ENCODE measurements at regions not wholly inside any gene's neighbourhood (a gene's known extent, or its start where the extent isn't known, plus 50 kb on each side); places are given as distances from the start of the nearest gene placed in this dataset.

- Mint-ChIP-seq H3K36me3 (ENCODE audit: low read depth) (no peaks in the 10 kb centered on the region), H3K9me3 (no peaks in the 10 kb centered on the region), H3K27me3 (peaks cover 8% of the 10 kb centered on the region), H3K4me3 (no peak overlapping the region), H3K27ac (no peak overlapping the region), H3K4me1 (ENCODE audit: low read depth) (no peaks in the 10 kb centered on the region)
Measured at GRCh38 chr5:112012104-112012503, 255.1 kb upstream of the NREP start.

- Mint-ChIP-seq H3K36me3 (ENCODE audit: low read depth) (no peaks in the 10 kb centered on the region), H3K27me3 (peaks cover 5% of the 10 kb centered on the region), H3K4me3 (no peak overlapping the region), H3K27ac (no peak overlapping the region), H3K4me1 (ENCODE audit: low read depth) (peaks cover 3% of the 10 kb centered on the region), H3K9me3 (no peaks in the 10 kb centered on the region)
Measured at GRCh38 chr5:112010475-112010874, 253.5 kb upstream of the NREP start.

GRCh38 chr5:112006721-112007120 is 249.7 kb upstream of the NREP start:
- H3K9me3 Mint-ChIP-seq, result no peaks in the 10 kb centered on the region
- peaks cover 10% of the 10 kb centered on the region for H3K27me3 Mint-ChIP-seq
- H3K4me1 Mint-ChIP-seq (ENCODE audit: low read depth), result peaks cover 8% of the 10 kb centered on the region
- no peak overlapping the region for H3K27ac Mint-ChIP-seq
- no peaks in the 10 kb centered on the region for H3K36me3 Mint-ChIP-seq (ENCODE audit: low read depth)
- H3K4me3 Mint-ChIP-seq, result no peak overlapping the region

- Mint-ChIP-seq H3K36me3 (ENCODE audit: low read depth) (no peaks in the 10 kb centered on the region), H3K27me3 (peaks cover 10% of the 10 kb centered on the region), H3K4me3 (no peak overlapping the region), H3K27ac (no peak overlapping the region), H3K4me1 (ENCODE audit: low read depth) (peaks cover 8% of the 10 kb centered on the region), H3K9me3 (no peaks in the 10 kb centered on the region)
Measured at GRCh38 chr5:112005623-112005930, 248.6 kb upstream of the NREP start.

GRCh38 chr5:112004867-112005622 is 248.1 kb upstream of the NREP start:
- Mint-ChIP-seq H3K36me3 (ENCODE audit: low read depth) (no peaks in the 10 kb centered on the region), H3K27me3 (peaks cover 5% of the 10 kb centered on the region), H3K4me1 (ENCODE audit: low read depth) (peaks cover 8% of the 10 kb centered on the region)

GRCh38 chr5:112002376-112002775 is 245.4 kb upstream of the NREP start:
- peaks cover 12% of the 10 kb centered on the region for H3K4me1 Mint-ChIP-seq (ENCODE audit: low read depth)
- no peak overlapping the region for H3K4me3 Mint-ChIP-seq
- H3K27ac Mint-ChIP-seq, result no peak overlapping the region
- no peaks in the 10 kb centered on the region for H3K9me3 Mint-ChIP-seq
- no peaks in the 10 kb centered on the region for H3K36me3 Mint-ChIP-seq (ENCODE audit: low read depth)
- peaks cover 5% of the 10 kb centered on the region for H3K27me3 Mint-ChIP-seq

More at GRCh38 chr5:112004867-112005622, 248.1 kb upstream of the NREP start:
- Mint-ChIP-seq H3K4me3 (no peak overlapping the region), H3K9me3 (no peaks in the 10 kb centered on the region), H3K27ac (no peak overlapping the region)

- Mint-ChIP-seq H3K27ac (no peak overlapping the region), H3K9me3 (no peaks in the 10 kb centered on the region), H3K36me3 (ENCODE audit: low read depth) (no peaks in the 10 kb centered on the region), H3K27me3 (peaks cover 5% of the 10 kb centered on the region), H3K4me1 (ENCODE audit: low read depth) (peaks cover 4% of the 10 kb centered on the region), H3K4me3 (no peak overlapping the region)
Measured at GRCh38 chr5:111999286-111999685, 242.3 kb upstream of the NREP start.

- no peaks in the 10 kb centered on the region for H3K36me3 Mint-ChIP-seq (ENCODE audit: low read depth)
- H3K27me3 Mint-ChIP-seq, result peaks cover 5% of the 10 kb centered on the region
- peaks cover 4% of the 10 kb centered on the region for H3K4me1 Mint-ChIP-seq (ENCODE audit: low read depth)
- H3K4me3 Mint-ChIP-seq, result no peak overlapping the region
- no peak overlapping the region for H3K27ac Mint-ChIP-seq
- H3K9me3 Mint-ChIP-seq, result no peaks in the 10 kb centered on the region
Measured at GRCh38 chr5:111998871-111999270, 241.9 kb upstream of the NREP start.

GRCh38 chr5:111997711-111998110 is 240.7 kb upstream of the NREP start:
- no peak overlapping the region for H3K4me3 Mint-ChIP-seq
- no peaks in the 10 kb centered on the region for H3K9me3 Mint-ChIP-seq
- H3K36me3 Mint-ChIP-seq (ENCODE audit: low read depth), result no peaks in the 10 kb centered on the region
- H3K27me3 Mint-ChIP-seq, result peaks cover 2% of the 10 kb centered on the region
- H3K27ac Mint-ChIP-seq, result peak overlapping the region; percentile 23
- peaks cover 4% of the 10 kb centered on the region for H3K4me1 Mint-ChIP-seq (ENCODE audit: low read depth)

- H3K27me3 Mint-ChIP-seq, result peaks cover 4% of the 10 kb centered on the region
- H3K4me3 Mint-ChIP-seq, result no peak overlapping the region
- H3K36me3 Mint-ChIP-seq (ENCODE audit: low read depth), result no peaks in the 10 kb centered on the region
- H3K4me1 Mint-ChIP-seq (ENCODE audit: low read depth), result peaks cover 4% of the 10 kb centered on the region
- H3K9me3 Mint-ChIP-seq, result no peaks in the 10 kb centered on the region
- no peak overlapping the region for H3K27ac Mint-ChIP-seq
Measured at GRCh38 chr5:111997308-111997707, 240.3 kb upstream of the NREP start.

- Mint-ChIP-seq H3K4me1 (ENCODE audit: low read depth) (peaks cover 4% of the 10 kb centered on the region), H3K27me3 (peaks cover 4% of the 10 kb centered on the region), H3K4me3 (no peak overlapping the region), H3K27ac (no peak overlapping the region), H3K9me3 (no peaks in the 10 kb centered on the region), H3K36me3 (ENCODE audit: low read depth) (no peaks in the 10 kb centered on the region)
Measured at GRCh38 chr5:111996574-111996973, 239.6 kb upstream of the NREP start.

- Mint-ChIP-seq H3K9me3 (peaks cover under 1% of the 10 kb centered on the region), H3K4me3 (no peak overlapping the region), H3K27me3 (peaks cover 4% of the 10 kb centered on the region), H3K27ac (no peak overlapping the region), H3K36me3 (ENCODE audit: low read depth) (no peaks in the 10 kb centered on the region), H3K4me1 (ENCODE audit: low read depth) (peaks cover 4% of the 10 kb centered on the region)
Measured at GRCh38 chr5:111995701-111996100, 238.7 kb upstream of the NREP start.

- Mint-ChIP-seq H3K4me1 (ENCODE audit: low read depth) (no peaks in the 10 kb centered on the region), H3K27me3 (peaks cover 4% of the 10 kb centered on the region), H3K27ac (no peak overlapping the region), H3K4me3 (no peak overlapping the region), H3K9me3 (peaks cover 5% of the 10 kb centered on the region), H3K36me3 (ENCODE audit: low read depth) (no peaks in the 10 kb centered on the region)
Measured at GRCh38 chr5:111993242-111993641, 236.2 kb upstream of the NREP start.

- Mint-ChIP-seq H3K9me3 (peaks cover 3% of the 10 kb centered on the region), H3K36me3 (ENCODE audit: low read depth) (no peaks in the 10 kb centered on the region), H3K4me1 (ENCODE audit: low read depth) (no peaks in the 10 kb centered on the region), H3K27ac (no peak overlapping the region), H3K4me3 (no peak overlapping the region), H3K27me3 (no peaks in the 10 kb centered on the region)
Measured at GRCh38 chr5:111984044-111984443, 227.1 kb upstream of the NREP start.

GRCh38 chr5:111983459-111983858 is 226.5 kb upstream of the NREP start:
- Mint-ChIP-seq H3K27ac (no peak overlapping the region), H3K36me3 (ENCODE audit: low read depth) (no peaks in the 10 kb centered on the region), H3K4me3 (no peak overlapping the region), H3K9me3 (peaks cover 3% of the 10 kb centered on the region), H3K4me1 (ENCODE audit: low read depth) (no peaks in the 10 kb centered on the region), H3K27me3 (no peaks in the 10 kb centered on the region)

- H3K9me3 Mint-ChIP-seq, result no peaks in the 10 kb centered on the region
- no peak overlapping the region for H3K4me3 Mint-ChIP-seq
- H3K4me1 Mint-ChIP-seq (ENCODE audit: low read depth), result no peaks in the 10 kb centered on the region
- no peaks in the 10 kb centered on the region for H3K36me3 Mint-ChIP-seq (ENCODE audit: low read depth)
- no peak overlapping the region for H3K27ac Mint-ChIP-seq
- peaks cover 9% of the 10 kb centered on the region for H3K27me3 Mint-ChIP-seq
Measured at GRCh38 chr5:111977436-111977829, 220.4 kb upstream of the NREP start.
